D721Med (cell line): ENCODE measurements at regions not wholly inside any gene's neighbourhood (a gene's known extent, or its start where the extent isn't known, plus 50 kb on each side); places are given as distances from the start of the nearest gene placed in this dataset.

Experiments
- DNase-seq: peaks from one replicate; pipeline ENCODE4 v3.0.0; 2011; ENCODE audit warnings: low spot score; ENCODE audit not compliant: insufficient read length
- FAIRE-seq: peaks from 2 replicates; lab custom pipeline; 2011; peaks lifted over from hg19 to GRCh38; lab: Jason Lieb, UNC
- CTCF ChIP-seq: IDR thresholded peaks from 2 replicates; pipeline ENCODE4 v1.5.1; 2012; ENCODE audit warnings: mild to moderate bottlenecking, control low read depth; ENCODE audit not compliant: insufficient read depth; ENCODE audit errors: missing control alignments

GRCh38 chr13:44084146-44084545 lies 204.4 kb downstream of the LACC1 start:
- TF ChIP-seq CTCF = no peak
- FAIRE-seq = no peak
- no peak for DNase-seq

GRCh38 chr13:44086389-44086788 lies 206.7 kb downstream of the LACC1 start:
- DNase-seq (no peak), FAIRE-seq (no peak)
- TF ChIP-seq CTCF = no peak

GRCh38 chr13:44088411-44088810 lies 208.7 kb downstream of the LACC1 start:
- no peak for DNase-seq
- no peak for TF ChIP-seq CTCF
- no peak for FAIRE-seq

GRCh38 chr13:44088991-44089413 lies 209.3 kb downstream of the LACC1 start:
- no peak for TF ChIP-seq CTCF
- FAIRE-seq (no peak), DNase-seq (no peak)

GRCh38 chr13:44089452-44089851 lies 209.7 kb downstream of the LACC1 start:
- no peak for TF ChIP-seq CTCF
- FAIRE-seq (no peak), DNase-seq (no peak)

- FAIRE-seq (no peak), DNase-seq (no peak)
- TF ChIP-seq CTCF = no peak
Measured at GRCh38 chr13:44092078-44092970, 212.6 kb downstream of the LACC1 start.
